Stimulated activated effector memory CD8-positive, alpha-beta T cell treated with anti-CD3 and anti-CD28 coated beads, Interleukin-12 subunit alpha, Interleukin-12 subunit beta, amount 100 ng/mL, for 72 hours (primary cell): ENCODE measurements at regions not wholly inside any gene's neighbourhood (a gene's known extent, or its start where the extent isn't known, plus 50 kb on each side); places are given as distances from the start of the nearest gene placed in this dataset.
"Not testable (repeated sequence)": the region's sequence is repeated elsewhere in the genome, so short reads cannot be mapped to it uniquely, and the experiment has no call there.

ENCODE experiments used
- ATAC-seq: fragments of 150-1000 bp; cut with Tn5 transposase; 2 replicates; pipeline ENCODE4 v1.10.0; 2021
- DNase-seq, 2 donors: peaks; one replicate each; pipeline ENCODE4 v3.0.0; 2021 to 2022; ENCODE audit warnings: low spot score in 2 of 2
- H3K27ac Mint-ChIP-seq: one replicate; pipeline ENCODE4 v1.8.0; 2022; ENCODE audit warnings: mild to moderate bottlenecking, mixed read lengths
- H3K36me3 Mint-ChIP-seq: one replicate; pipeline ENCODE4 v1.8.0; 2022; ENCODE audit warnings: mild to moderate bottlenecking, mixed read lengths
- H3K4me1 Mint-ChIP-seq: one replicate; pipeline ENCODE4 v1.8.0; 2022; ENCODE audit warnings: mixed read lengths
- H3K4me3 Mint-ChIP-seq: one replicate; pipeline ENCODE4 v1.8.0; 2022; ENCODE audit warnings: mild to moderate bottlenecking, mixed read lengths
- H3K9me3 Mint-ChIP-seq: one replicate; pipeline ENCODE4 v1.8.0; 2022; ENCODE audit warnings: mixed read lengths

DNA sequence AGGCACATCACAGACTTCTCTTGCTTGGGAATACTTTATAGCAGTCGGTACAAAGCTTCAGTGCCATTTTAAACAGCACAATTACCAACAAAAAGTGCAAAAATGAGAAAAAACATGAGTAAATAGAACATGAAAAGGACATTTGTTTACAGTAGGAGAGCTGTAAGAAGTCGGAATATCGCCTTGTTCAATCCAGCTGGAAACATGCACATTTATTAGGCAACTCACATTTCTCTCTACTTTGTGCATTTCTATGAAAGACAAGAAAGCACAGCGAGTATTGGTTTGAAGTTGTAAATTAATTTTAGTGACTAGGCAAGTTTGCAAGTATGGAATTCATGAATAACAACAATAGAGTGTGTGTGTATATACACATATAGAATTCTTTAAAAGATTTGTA lies 484.7 kb downstream of the DACH1 start:
- Mint-ChIP-seq H3K4me1 (no peaks in the 10 kb centered on the region), H3K9me3 (peaks cover 5% of the 10 kb centered on the region), H3K36me3 (no peaks in the 10 kb centered on the region), H3K4me3 (no peak overlapping the region), H3K27ac (no peak overlapping the region)
- DNase-seq, result no peak
- no peak for ATAC-seq

DNA sequence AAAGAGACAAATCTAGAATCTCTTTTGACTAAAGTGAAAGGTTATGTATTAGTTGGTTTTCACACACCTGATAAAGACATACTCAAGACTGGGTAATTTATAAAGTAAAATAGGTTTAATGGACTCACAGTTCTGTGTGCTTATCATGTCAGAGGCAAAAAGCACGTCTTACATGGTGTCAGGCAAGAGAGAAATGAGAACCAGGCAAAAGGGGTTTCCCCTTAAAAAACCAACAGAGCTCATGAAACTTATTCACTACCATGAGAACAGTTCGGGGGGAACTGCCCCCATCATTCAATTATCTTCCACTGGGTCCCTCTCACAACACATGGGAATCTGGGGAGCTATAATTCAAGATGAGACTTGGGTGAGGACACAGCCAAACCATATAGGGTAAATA lies 486.8 kb downstream of the DACH1 start:
- Mint-ChIP-seq H3K36me3 (no peaks in the 10 kb centered on the region), H3K4me3 (no peak overlapping the region), H3K9me3 (peaks cover 4% of the 10 kb centered on the region), H3K4me1 (no peaks in the 10 kb centered on the region), H3K27ac (no peak overlapping the region)
- DNase-seq (no peak), ATAC-seq (no peak)

DNA sequence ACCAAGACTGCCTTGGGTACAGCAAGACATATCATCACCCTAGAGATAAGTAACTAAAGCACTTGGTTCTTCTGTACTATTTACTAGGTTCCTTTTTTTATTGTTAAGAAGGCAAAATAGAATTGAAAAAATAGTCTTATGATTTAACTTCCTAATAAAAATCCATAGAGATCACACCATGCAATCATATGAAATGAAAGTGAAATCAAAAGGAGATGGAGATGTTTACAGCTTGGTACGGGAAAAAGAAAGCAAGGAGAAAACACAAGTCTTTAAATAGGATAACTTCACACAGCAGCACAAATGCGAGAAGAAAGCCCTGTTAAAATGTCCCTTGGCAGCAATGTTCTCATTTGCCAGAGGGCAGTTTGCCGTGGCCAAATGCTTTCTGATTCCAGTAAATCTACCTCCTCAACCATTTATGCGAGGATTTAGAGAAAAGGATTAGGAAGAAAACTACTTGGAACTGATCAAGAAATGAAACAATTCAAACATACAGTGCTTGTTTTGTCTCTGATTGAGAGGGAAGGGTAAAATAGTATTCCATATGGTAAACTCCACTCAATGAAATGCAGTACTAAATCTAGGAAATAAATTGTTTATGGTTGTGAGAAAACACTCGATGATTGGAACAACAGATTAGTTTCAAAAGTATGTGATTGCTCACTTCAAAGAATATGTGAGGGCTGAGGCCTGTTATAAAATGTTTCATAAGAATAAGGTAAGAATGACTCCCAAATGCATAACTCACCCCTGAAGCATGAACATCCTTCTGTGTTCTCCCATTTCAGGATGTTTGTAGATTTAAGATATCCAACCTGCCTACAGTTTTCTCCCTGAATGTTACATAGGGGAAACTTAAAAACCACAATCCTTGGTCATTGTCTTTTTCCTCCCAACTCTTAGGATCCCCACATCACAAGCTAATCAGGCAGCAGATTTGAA lies 487.8 kb downstream of the DACH1 start:
- Mint-ChIP-seq H3K9me3 (peaks cover 4% of the 10 kb centered on the region), H3K4me3 (no peak overlapping the region), H3K36me3 (no peaks in the 10 kb centered on the region), H3K27ac (no peak overlapping the region), H3K4me1 (no peaks in the 10 kb centered on the region)
- no peak for DNase-seq
- no peak for ATAC-seq

DNA sequence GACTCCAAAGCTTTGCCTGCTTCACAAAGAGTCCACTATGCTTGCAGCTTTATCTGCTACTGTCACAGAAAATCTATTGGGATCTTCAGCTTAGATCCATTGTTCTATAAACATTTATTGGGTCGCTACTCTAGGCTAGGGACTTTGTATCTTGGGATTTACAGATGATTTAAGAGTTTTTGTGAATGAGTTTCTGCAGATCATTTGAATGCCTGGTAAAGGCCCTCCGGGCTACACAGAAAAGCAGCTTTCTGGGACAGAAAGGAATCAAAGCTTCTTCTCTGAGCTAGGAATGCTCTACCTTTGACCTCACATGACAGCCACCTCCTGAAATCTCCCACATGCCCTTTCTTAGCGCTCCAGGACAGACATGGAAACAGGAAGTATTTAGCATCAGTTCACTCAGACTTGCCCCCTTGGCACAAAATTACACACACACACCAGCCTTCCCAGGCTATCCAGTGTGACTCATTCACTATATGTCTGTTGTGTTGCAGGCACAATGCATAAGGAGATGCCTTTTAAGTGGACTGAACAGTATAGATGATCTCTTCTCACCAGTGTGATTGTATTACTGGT lies 492.4 kb downstream of the DACH1 start:
- Mint-ChIP-seq H3K9me3 (no peaks in the 10 kb centered on the region), H3K4me3 (no peak overlapping the region), H3K4me1 (no peaks in the 10 kb centered on the region), H3K27ac (no peak overlapping the region), H3K36me3 (no peaks in the 10 kb centered on the region)
- ATAC-seq (no peak), DNase-seq (no peak)

DNA sequence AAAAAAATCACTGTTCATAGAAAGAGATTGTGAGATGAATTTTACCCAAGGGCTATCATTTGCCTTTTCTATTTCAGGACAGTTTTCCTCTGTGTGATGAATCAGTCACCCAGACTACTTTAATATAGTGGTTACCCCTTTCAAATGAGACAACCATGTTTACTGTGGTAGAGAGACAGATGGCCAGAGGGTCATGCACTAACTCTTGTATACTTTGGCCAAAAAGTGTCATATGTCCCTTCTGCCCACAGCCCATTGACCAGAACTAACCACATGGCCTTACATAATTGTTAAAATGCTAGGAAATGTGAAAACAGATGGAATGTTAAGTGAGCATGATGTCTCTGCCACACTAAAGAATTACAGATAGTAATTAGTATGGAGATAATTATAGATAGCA lies 498.7 kb downstream of the DACH1 start:
- H3K4me1 Mint-ChIP-seq, result no peaks in the 10 kb centered on the region
- H3K27ac Mint-ChIP-seq, result no peak overlapping the region
- no peak for ATAC-seq
- no peak for DNase-seq
- peaks cover 6% of the 10 kb centered on the region for H3K9me3 Mint-ChIP-seq
- H3K4me3 Mint-ChIP-seq, result no peak overlapping the region
- H3K36me3 Mint-ChIP-seq, result no peaks in the 10 kb centered on the region

DNA sequence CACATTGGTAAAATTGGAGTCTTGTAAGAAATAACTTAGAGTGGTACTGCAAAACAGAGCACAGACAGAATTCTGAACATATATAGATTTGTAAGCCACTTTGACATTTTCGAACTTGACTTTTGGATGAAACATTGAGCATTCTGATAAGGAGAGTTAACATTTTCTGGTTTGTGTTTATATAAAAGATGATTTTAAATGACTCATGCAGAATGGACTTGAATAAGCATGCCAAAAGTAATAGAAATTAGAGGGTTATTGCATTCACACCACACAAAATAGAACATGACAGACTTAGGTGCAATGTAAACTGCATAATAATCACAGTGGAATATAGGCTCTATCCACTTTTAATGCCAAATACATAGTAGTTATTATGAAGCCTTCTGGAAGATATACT lies 507.0 kb downstream of the DACH1 start:
- Mint-ChIP-seq H3K36me3 (no peaks in the 10 kb centered on the region), H3K4me3 (no peak overlapping the region), H3K27ac (no peak overlapping the region), H3K4me1 (no peaks in the 10 kb centered on the region), H3K9me3 (peaks cover 11% of the 10 kb centered on the region)
- ATAC-seq (no peak), DNase-seq (no peak)

DNA sequence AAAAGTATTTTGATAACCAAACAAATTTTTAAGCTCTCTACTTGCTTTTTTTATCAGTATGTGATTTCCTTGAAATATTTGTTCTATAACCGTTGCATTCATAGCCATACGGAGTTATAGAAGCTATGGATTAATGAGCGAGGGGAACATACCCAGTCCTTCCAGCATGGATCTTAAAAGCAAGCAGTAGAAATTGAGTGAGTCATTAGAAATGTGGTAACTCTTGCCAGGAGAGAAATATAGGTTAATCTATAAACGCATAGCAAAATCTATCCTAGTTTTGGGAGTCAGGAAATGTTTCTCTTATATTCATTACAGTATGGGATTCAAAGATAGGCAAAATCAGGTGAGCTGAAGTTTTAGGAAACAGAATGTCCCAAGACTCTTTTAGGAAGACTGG lies 507.4 kb downstream of the DACH1 start:
- Mint-ChIP-seq H3K36me3 (no peaks in the 10 kb centered on the region), H3K9me3 (peaks cover 9% of the 10 kb centered on the region), H3K27ac (no peak overlapping the region), H3K4me3 (no peak overlapping the region), H3K4me1 (no peaks in the 10 kb centered on the region)
- no peak for DNase-seq
- ATAC-seq, result no peak

DNA sequence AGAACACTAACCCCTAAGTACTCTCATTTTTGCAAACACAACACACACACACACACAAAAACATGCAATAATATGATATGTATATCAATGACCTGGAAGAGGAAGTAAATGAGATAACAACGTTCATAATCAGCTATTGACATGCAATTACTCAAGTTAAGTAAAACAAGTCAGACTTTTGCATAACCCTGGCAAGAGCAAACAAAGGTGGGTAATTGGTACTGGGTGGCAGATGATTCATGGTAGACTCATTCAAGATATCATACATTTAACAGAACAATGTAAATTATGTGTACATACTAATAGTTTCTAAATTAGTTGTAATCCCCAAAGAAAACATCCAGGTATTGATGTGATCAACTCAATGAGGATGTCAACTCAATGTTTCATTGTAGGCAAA lies 508.8 kb downstream of the DACH1 start:
- no peaks in the 10 kb centered on the region for H3K36me3 Mint-ChIP-seq
- no peak overlapping the region for H3K4me3 Mint-ChIP-seq
- H3K27ac Mint-ChIP-seq, result no peak overlapping the region
- H3K4me1 Mint-ChIP-seq, result no peaks in the 10 kb centered on the region
- peaks cover 5% of the 10 kb centered on the region for H3K9me3 Mint-ChIP-seq
- DNase-seq (no peak), ATAC-seq (no peak)

DNA sequence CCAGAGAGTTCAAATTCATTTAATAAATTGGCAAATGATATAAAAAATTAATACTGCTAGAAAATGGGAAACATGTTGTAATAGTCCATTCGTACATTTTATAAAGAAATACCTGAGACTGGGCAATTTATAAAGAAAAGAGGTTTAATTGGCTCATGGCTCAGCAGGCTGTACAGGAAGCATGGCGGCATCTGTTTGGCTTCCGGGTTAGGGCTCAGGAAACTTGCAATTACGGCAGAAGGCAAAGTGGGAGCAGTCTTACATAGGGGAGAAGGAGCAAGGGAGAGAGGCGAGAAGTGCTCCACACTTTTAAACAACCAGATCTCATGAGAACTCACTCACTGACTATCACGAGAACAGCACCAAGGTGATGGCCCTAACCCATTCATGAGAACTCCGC lies 512.0 kb downstream of the DACH1 start:
- H3K4me1 Mint-ChIP-seq, result no peaks in the 10 kb centered on the region
- no peak overlapping the region for H3K27ac Mint-ChIP-seq
- H3K36me3 Mint-ChIP-seq, result no peaks in the 10 kb centered on the region

DNA sequence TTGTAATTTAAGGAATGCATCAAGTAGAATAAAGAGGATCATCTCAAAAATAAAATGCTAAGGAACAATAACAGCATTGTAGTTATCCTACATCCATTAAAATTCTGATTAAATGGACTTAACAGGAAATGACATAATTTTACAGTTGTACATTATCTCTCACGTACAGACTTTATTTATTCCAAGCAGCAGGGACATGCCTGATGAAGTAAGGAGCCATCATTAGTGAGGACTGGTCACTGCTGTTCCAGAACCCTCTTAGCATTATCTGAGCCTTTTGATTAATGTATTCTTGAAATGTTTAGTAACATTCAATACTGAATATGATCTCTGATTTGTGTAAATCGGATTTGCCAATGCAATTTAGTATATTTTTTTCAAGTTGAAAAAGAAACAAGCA lies 516.1 kb downstream of the DACH1 start:
- Mint-ChIP-seq H3K36me3 (no peaks in the 10 kb centered on the region), H3K4me3 (no peak overlapping the region), H3K4me1 (no peaks in the 10 kb centered on the region), H3K27ac (no peak overlapping the region), H3K9me3 (peaks cover 3% of the 10 kb centered on the region)
- DNase-seq (no peak), ATAC-seq (no peak)

More for the DNA sequence above, 512.0 kb downstream of the DACH1 start:
- no peak for ATAC-seq
- Mint-ChIP-seq H3K9me3 (peaks cover 8% of the 10 kb centered on the region), H3K4me3 (no peak overlapping the region)
- no peak for DNase-seq

DNA sequence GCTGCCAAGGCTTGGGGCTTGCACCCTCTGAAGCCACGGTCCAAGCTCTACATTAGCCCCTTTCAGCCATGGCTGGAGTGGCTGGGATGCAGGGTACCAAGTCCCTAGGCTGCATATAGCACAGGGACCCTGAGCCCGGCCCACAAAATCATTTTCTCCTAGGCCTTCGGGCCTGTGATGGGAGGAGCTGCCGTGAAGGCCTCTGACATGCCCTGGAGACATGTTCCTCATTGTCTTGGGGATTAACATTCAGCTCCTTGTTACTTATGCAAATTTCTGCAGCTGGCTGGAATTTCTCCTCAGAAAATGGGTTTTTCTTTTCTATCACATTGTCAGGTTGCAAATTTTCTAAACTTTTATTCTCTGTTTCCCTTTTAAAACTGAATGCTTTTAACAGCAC lies 521.1 kb downstream of the DACH1 start:
- not testable (repeated sequence) for H3K4me3 Mint-ChIP-seq, H3K4me1 Mint-ChIP-seq, H3K36me3 Mint-ChIP-seq, H3K9me3 Mint-ChIP-seq, DNase-seq, ATAC-seq, H3K27ac Mint-ChIP-seq

DNA sequence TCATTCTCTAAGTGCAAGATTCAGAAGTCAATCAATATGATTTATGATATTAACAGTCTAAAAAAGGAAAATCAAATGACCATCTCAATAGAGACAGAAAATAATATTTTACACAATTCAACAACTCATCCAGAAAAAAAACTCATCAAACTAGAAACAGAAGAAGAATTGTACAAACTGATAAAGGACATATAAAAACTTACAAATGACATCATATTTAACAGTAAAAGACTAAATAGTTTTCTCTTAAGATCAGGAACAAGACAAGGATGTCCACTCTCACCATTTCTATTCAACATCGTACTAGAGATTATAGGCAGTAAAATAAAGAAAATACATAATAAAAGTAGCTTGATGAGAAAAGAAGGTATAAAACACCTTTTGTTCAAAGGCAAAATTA lies 527.3 kb downstream of the DACH1 start:
- Mint-ChIP-seq H3K36me3 (no peaks in the 10 kb centered on the region), H3K27ac (no peak overlapping the region), H3K9me3 (no peaks in the 10 kb centered on the region), H3K4me3 (no peak overlapping the region), H3K4me1 (no peaks in the 10 kb centered on the region)
- no peak for ATAC-seq
- DNase-seq, result no peak

DNA sequence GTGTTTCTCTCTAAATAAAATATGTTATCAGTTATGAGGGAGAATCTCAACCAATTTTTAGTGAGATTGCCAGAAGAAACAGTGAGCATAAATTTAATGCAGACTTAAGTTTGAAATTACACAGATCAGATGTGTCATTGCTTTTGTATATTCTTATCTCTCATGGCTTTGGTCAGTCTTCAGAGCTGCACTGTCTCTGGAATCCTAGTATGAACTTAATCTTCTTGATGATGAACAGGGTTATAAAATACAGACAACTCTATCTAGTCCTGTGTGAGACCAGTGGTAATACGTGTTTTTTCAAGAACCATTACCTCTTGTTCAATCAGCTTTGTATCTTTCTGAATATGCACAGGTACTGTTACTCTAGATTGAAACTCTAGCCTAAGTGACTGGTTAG lies 528.0 kb downstream of the DACH1 start:
- H3K4me3 Mint-ChIP-seq, result no peak overlapping the region
- no peaks in the 10 kb centered on the region for H3K36me3 Mint-ChIP-seq
- no peaks in the 10 kb centered on the region for H3K9me3 Mint-ChIP-seq
- DNase-seq (no peak), ATAC-seq (no peak)
- H3K4me1 Mint-ChIP-seq, result no peaks in the 10 kb centered on the region
- H3K27ac Mint-ChIP-seq, result no peak overlapping the region

DNA sequence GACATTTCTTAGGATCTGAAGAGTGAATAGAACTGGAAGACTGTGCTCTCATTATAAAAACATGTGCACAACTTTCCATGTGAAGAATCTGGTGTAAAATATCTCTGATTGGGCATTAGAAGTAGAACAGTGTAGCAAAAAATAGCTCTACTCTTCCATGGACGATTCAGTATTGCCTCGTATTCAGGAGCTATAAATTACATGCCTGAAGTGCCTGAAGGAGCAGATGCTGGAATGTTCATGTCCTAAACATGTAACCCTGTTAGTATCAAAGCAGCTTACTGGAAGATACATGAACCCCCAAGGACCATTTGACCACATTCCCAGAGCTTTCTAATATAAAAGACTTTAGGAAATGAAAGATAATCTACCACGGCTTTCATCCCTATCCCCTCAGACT lies 528.9 kb downstream of the DACH1 start:
- Mint-ChIP-seq H3K27ac (no peak overlapping the region), H3K36me3 (no peaks in the 10 kb centered on the region), H3K4me3 (no peak overlapping the region), H3K4me1 (no peaks in the 10 kb centered on the region), H3K9me3 (no peaks in the 10 kb centered on the region)
- ATAC-seq, result no peak
- DNase-seq, result no peak

DNA sequence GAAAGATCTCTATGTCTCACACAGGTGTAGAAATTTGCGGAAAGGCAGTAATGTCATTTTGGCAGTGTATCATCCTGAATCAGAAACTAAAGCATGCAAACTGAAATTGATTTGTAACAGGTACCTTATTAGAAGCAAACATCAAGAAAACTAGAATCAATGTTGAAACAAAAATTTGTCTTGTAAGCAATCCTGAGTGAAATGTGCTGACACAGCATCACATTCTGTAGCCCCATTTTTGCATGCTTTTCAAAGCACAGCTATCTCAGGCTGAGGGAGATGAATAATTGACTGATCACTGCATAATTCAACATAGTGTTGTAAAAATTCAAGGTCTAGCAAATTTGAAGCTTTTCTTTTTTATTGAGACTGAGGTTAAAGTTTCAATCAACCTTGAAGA lies 539.7 kb downstream of the DACH1 start:
- no peaks in the 10 kb centered on the region for H3K36me3 Mint-ChIP-seq
- no peak overlapping the region for H3K27ac Mint-ChIP-seq
- H3K4me1 Mint-ChIP-seq, result no peaks in the 10 kb centered on the region
- no peak overlapping the region for H3K4me3 Mint-ChIP-seq
- DNase-seq (no peak), ATAC-seq (no peak)
- H3K9me3 Mint-ChIP-seq, result no peaks in the 10 kb centered on the region

DNA sequence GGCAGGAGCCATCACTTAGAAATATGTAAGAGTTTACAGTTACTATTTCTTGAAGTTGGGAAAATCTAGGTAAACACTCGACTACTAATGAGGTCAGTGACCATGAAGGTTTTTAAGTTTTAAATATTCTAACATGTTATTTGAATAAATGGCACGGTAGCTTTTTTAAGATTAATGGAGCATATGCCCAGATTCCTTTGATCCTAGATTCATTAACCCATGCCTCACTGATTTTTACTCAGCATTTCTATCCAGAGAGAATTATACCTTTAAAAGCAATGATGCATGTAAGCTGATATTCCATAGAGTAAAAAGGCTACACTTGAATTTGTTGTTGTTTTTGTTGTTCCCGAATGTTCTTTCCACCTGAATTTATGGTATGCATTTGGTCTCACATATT lies 541.4 kb downstream of the DACH1 start:
- no peak overlapping the region for H3K27ac Mint-ChIP-seq
- DNase-seq (no peak), ATAC-seq (no peak)
- H3K9me3 Mint-ChIP-seq, result peaks cover 5% of the 10 kb centered on the region
- no peak overlapping the region for H3K4me3 Mint-ChIP-seq
- no peaks in the 10 kb centered on the region for H3K36me3 Mint-ChIP-seq
- H3K4me1 Mint-ChIP-seq, result no peaks in the 10 kb centered on the region
